ENCODE measurements at regions not wholly inside any gene's neighbourhood (a gene's known extent, or its start where the extent isn't known, plus 50 kb on each side); places are given as distances from the start of the nearest gene placed in this dataset.
"Not testable (repeated sequence)": the region's sequence is repeated elsewhere in the genome, so short reads cannot be mapped to it uniquely, and the experiment has no call there.

DNA sequence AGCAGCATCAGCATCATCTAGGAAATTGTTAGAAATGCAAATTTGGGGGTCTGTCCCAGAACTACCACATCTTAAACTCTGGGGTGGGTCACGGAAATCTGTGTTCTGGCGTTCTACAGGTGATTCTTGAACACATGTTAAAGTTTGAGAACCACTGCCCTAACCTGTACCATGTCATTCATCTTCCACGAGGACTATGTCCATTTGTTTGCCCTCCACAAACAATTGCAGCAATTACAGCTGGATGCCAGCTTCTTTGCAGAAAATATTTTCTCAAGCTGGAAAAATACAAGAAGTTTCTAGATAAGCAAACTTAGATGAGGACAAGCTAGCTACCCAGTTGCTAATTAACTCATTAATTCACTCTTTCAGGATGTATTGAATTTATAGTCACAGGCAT is 54.1 kb downstream of the MAFB start:
- ChIA-PET POLR2A (no interaction called here), CTCF (no interaction called here)

- ChIA-PET POLR2A (no interaction called here), CTCF (no interaction called here)
Observed at GRCh38 chr20:40633123-40633850, 55.7 kb downstream of the MAFB start.

DNA sequence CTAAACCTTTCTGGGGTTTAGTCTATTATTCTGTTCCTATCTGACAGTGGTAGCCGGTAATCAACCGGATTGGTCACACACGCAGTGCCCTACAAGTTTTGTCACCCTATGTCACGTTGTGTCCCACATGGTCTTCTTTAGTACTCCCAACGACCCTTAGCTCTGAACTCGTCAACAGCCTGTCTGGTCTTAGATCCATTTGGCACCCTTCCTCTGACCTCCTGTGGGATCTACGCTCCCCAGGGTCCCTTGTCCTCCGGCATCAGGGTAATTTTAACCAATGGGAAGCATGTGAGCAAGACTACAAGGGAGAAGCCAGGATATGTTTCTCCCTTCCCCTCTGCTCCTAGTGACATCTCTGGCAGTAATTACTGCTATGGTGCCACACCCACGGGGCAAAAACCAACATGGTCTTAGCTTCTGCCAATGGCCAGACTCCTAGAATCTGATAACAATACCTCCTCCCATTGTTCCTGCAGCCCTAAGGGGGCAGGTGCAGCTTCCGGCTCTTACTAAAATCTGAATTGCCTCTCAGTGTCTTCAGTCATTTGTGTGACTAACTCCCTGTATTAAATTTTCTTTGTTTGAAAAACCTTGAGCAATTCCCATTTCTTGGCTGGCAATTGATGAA is 56.6 kb downstream of the MAFB start:
- POLR2A ChIA-PET: no interaction called here
- CTCF ChIA-PET: no interaction called here

GRCh38 chr20:40631119-40631631 is 57.9 kb downstream of the MAFB start:
- ChIA-PET CTCF (no interaction called here), POLR2A (no interaction called here)

GRCh38 chr20:40630713-40631112 is 58.3 kb downstream of the MAFB start:
- ChIA-PET CTCF (no interaction called here), POLR2A (no interaction called here)

GRCh38 chr20:40630099-40630498 is 58.9 kb downstream of the MAFB start:
- ChIA-PET CTCF (no interaction called here), POLR2A (no interaction called here)

DNA sequence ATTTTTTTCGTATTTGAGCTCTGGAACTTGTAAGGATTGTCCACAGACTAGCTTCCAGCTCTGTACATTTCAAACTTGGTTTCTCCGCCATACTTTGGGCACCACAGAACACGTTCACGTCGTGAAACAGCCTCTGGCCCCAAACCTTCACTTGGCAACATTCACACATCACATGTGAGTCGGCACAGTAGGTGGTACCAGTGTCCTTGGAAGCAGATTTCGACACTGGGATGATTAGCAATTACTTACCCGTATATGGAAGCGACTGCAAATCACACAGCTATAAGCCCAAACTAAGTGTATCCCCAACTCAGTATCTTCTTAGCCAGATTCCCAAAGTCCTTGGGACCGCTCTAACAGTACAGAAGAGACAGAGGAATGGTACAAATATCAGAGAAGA is 60.2 kb downstream of the MAFB start:
- POLR2A ChIA-PET: no interaction called here
- CTCF ChIA-PET: no interaction called here

GRCh38 chr20:40619053-40619452 is 70.0 kb downstream of the MAFB start:
- CTCF ChIA-PET, POLR2A ChIA-PET: not testable (repeated sequence)

GRCh38 chr20:40617594-40617993 is 71.4 kb downstream of the MAFB start:
- POLR2A ChIA-PET: no interaction called here
- CTCF ChIA-PET: no interaction called here

GRCh38 chr20:40612837-40613236 is 76.2 kb downstream of the MAFB start:
- ChIA-PET POLR2A (no interaction called here), CTCF (no interaction called here)

- CTCF ChIA-PET: no interaction called here
- POLR2A ChIA-PET: no interaction called here
Observed at GRCh38 chr20:40612247-40612646, 76.8 kb downstream of the MAFB start.

DNA sequence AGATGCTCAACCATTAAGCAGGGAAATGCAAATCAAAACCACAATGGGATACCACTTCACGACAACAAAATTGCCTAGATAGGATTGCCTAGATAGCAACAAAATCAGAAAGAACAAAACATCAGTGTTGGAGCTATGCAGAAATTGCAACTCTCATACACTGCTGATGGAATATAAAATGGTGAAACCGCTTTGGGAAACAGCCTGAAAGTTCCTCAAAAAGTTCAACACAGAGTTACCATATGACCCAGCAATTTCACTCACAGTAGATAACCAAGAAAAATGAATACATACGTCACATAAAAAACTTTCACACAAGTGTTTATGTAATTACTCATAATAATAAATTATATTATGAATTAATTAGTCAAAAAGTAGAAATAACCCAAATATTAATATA is 78.3 kb downstream of the MAFB start:
- CTCF ChIA-PET: no interaction called here

GRCh38 chr20:40607927-40608326 is 81.1 kb downstream of the MAFB start:
- POLR2A ChIA-PET: no interaction called here
- CTCF ChIA-PET: no interaction called here

More for the DNA sequence above, 78.3 kb downstream of the MAFB start:
- POLR2A ChIA-PET: no interaction called here

GRCh38 chr20:40606660-40607059 is 82.4 kb downstream of the MAFB start:
- POLR2A ChIA-PET: no interaction called here
- CTCF ChIA-PET: no interaction called here

DNA sequence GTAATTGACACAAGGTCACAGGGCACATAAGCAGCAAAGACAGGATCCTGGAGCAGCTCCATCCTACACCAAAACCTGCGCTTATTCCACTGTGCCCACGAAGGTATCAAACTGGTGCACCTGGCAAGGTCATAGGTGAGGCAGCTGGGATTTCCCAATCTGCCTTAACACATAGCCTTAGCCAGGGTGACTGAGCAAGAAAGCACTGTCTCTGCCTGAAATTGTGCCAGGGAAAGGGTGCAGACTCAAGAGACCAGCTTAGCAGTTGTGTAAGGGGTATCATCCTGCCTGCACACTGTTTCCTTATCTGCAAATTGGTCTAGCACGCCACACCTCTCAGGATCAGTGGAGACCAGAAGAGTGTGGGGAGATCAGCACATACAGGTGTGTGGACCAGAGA is 82.8 kb downstream of the MAFB start:
- ChIA-PET CTCF (no interaction called here), POLR2A (no interaction called here)

GRCh38 chr20:40604416-40604815 is 84.6 kb downstream of the MAFB start:
- CTCF ChIA-PET: no interaction called here
- POLR2A ChIA-PET: no interaction called here

DNA sequence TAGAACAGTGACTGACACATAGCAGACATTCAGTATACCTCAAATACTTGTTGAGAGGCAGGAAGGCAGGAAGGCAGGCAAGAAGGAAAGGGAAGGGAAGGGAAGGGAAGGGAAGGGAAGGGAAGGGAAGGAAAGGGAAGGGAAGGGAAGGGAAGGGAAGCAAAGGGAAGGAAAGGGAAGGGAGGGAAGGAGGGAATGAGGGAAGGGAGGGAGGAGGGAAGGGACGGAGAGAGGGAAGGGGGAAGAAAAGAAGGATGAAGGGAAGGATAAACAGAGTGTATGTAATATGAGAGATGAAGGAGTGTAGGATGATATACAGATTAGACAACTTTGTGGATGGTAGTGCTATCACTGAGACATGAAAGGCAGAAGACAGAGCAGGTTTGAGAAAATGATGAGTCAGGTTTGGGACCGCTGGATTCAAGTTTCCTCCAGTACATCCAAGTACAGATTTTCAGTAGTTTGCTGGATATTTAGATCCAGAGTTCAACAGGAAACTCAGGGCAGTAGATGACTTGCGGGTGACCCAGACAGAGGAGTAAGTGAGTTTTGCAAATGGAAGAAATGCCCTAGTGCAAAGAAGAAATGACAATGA is 85.9 kb downstream of the MAFB start:
- CTCF ChIA-PET: no interaction called here

DNA sequence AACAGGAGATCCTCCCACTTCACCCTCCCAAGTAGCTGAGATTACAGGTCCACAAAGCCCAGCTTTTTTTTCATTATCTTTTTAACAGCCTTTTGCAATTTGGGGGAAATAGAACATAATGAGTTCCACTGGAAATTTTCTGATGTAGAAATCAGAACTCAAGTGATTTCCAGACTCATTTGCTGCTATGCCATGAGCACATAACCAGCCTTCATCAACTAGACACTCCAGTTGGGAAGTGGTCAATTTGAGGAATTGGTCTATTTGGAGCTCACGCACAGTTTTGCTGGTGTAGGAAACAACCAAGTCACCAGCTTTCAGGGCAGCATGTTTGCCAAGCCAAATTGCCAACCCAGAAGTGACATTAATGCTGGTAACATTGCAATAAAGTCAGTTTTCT is 86.7 kb downstream of the MAFB start:
- ChIA-PET POLR2A (no interaction called here), CTCF (no interaction called here)

More for the DNA sequence above, 85.9 kb downstream of the MAFB start:
- POLR2A ChIA-PET: no interaction called here

GRCh38 chr20:40600441-40601219 is 88.4 kb downstream of the MAFB start:
- ChIA-PET CTCF (no interaction called here), POLR2A (no interaction called here)

- ChIA-PET POLR2A (no interaction called here), CTCF (no interaction called here)
Observed at GRCh38 chr20:40599987-40600386, 89.0 kb downstream of the MAFB start.

- ChIA-PET POLR2A (no interaction called here), CTCF (no interaction called here)
Observed at GRCh38 chr20:40592941-40593340, 96.1 kb downstream of the MAFB start.
